ENCODE measurements at regions not wholly inside any gene's neighbourhood (a gene's known extent, or its start where the extent isn't known, plus 50 kb on each side); places are given as distances from the start of the nearest gene placed in this dataset.
A peak's percentile ranks its signal among the peaks of the same experiment; 100 is the strongest.

DNA sequence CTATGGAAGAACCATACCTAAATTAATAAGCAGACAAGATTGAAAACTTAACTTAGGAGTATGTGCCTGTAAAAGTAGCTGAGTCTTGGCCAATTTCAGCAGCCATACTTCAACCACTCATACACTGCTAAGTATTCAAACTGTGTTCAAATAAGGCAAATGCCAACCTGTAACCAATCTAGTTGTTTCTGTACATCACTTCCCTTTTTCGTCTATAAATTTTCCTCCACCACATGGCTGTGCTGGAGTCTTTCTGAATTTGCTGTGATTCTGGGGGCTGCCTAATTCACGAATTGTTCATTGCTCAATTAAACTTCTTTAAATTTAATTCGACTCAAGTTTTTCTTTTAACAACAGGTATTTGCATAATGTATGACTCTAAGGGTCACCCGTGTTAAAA, 184.4 kb downstream of the PLK2 start:
- H3K27me3 ChIP-seq, result no peaks in the 10 kb centered on the region
- no peaks in the 10 kb centered on the region for H3K36me3 ChIP-seq
- no peak overlapping the region for H3K4me3 ChIP-seq
- 82 to 88% (median 84%) methylated on average over 4 of the region's 4 CpGs for WGBS, 5 donors
- intact Hi-C loops (cut with DNase I; ENCODE audit: low total_unique reads), result no loop called here
- H3K9me3 ChIP-seq, result no peaks in the 10 kb centered on the region
- no peaks in the 10 kb centered on the region for H3K4me1 ChIP-seq
- TF ChIP-seq EP300 (IDR thresholded peaks at IDR 0.05) (no peak), POLR2A (IDR thresholded peaks at IDR 0.05) (no peak), POLR2AphosphoS5 (IDR thresholded peaks at IDR 0.05) (no peak)
- TF ChIP-seq, protein P1, sequence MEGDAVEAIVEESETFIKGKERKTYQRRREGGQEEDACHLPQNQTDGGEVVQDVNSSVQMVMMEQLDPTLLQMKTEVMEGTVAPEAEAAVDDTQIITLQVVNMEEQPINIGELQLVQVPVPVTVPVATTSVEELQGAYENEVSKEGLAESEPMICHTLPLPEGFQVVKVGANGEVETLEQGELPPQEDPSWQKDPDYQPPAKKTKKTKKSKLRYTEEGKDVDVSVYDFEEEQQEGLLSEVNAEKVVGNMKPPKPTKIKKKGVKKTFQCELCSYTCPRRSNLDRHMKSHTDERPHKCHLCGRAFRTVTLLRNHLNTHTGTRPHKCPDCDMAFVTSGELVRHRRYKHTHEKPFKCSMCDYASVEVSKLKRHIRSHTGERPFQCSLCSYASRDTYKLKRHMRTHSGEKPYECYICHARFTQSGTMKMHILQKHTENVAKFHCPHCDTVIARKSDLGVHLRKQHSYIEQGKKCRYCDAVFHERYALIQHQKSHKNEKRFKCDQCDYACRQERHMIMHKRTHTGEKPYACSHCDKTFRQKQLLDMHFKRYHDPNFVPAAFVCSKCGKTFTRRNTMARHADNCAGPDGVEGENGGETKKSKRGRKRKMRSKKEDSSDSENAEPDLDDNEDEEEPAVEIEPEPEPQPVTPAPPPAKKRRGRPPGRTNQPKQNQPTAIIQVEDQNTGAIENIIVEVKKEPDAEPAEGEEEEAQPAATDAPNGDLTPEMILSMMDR (IDR thresholded peaks at IDR 0.05), result no peak
- no peak for DNase-seq
- no peak overlapping the region for H3K27ac ChIP-seq

DNA sequence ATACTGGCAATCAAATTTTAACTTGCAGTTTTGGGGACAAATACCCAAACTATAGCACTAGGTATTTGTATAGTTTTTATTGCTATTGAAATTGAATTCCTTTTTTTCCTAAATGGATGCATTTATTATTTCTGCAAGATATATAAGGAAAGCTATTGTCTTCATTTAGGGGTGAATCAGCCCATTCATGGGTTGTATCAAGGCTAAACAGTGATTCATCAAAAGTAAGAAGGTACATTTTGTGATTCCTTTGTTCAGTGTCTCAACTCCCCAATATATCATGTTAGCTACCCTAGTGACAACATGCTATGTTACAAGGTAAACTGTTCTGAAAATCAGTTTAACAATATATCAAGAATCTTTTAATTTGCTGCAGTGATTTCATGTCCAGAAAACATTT, 185.7 kb downstream of the PLK2 start:
- TF ChIP-seq EP300 (IDR thresholded peaks at IDR 0.05), result no peak
- no peak for TF ChIP-seq POLR2AphosphoS5 (IDR thresholded peaks at IDR 0.05)
- no peak for TF ChIP-seq POLR2A (IDR thresholded peaks at IDR 0.05)
- TF ChIP-seq, protein P1 (IDR thresholded peaks at IDR 0.05), result no peak
- Histone ChIP-seq H3K4me1 (no peaks in the 10 kb centered on the region), H3K27me3 (no peaks in the 10 kb centered on the region), H3K27ac (no peak overlapping the region), H3K36me3 (no peaks in the 10 kb centered on the region), H3K4me3 (no peak overlapping the region), H3K9me3 (no peaks in the 10 kb centered on the region)
- no peak for DNase-seq
- intact Hi-C loops (cut with DNase I; ENCODE audit: low total_unique reads), result no loop called here

DNA sequence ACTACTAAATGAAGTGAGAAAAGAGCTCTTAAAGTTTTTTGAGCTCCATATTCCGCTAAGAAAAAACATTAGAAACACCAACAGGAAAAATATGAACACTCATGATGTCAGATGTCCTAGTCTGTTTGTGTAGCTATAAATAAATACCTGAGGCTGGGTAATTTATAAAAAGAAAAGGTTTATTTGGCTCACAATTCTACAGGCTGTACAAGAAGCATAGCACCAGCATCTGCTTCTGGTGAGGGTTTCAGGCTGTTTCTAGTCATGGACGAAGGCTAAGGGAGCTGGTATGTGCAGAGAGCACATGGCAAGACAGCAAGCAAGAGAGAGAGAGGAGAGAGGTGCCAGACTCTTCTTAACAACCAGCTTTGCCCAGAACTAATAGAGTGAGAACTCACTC, 186.2 kb downstream of the PLK2 start:
- DNase-seq, result no peak
- TF ChIP-seq POLR2AphosphoS5 (IDR thresholded peaks at IDR 0.05) (no peak), EP300 (IDR thresholded peaks at IDR 0.05) (no peak), POLR2A (IDR thresholded peaks at IDR 0.05) (no peak)
- TF ChIP-seq, protein P1 (IDR thresholded peaks at IDR 0.05), result no peak
- intact Hi-C loops (cut with DNase I; ENCODE audit: low total_unique reads), result no loop called here
- Histone ChIP-seq H3K4me3 (no peak overlapping the region), H3K27me3 (no peaks in the 10 kb centered on the region), H3K27ac (no peak overlapping the region), H3K36me3 (no peaks in the 10 kb centered on the region), H3K9me3 (no peaks in the 10 kb centered on the region), H3K4me1 (no peaks in the 10 kb centered on the region)
- 53 to 79% (median 72%) methylated on average over 2 of the region's 2 CpGs for WGBS, 5 donors

DNA sequence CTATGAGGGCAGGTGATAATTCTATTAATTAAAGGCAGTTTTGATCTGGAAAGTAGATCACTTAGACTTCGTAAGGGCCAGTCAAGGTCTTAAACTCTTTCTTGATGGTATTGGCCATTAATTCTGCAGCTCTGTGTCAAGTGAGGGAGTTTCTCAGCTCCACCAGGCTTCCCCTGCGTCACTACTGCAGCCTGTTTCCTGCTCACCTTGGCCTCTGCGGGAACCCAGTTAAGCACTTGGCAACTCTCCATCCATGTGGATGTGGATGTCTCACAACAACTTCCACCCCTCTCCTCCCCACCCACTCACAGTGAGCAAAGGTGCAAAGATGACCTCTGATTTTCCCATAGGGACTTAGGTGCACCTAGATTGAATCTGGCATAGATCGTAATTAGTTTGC, 191.6 kb downstream of the PLK2 start:
- Histone ChIP-seq H3K27ac (no peak overlapping the region), H3K27me3 (no peaks in the 10 kb centered on the region), H3K9me3 (no peaks in the 10 kb centered on the region), H3K36me3 (no peaks in the 10 kb centered on the region), H3K4me3 (no peak overlapping the region), H3K4me1 (no peaks in the 10 kb centered on the region)
- TF ChIP-seq EP300 (IDR thresholded peaks at IDR 0.05) (no peak), POLR2AphosphoS5 (IDR thresholded peaks at IDR 0.05) (no peak), POLR2A (IDR thresholded peaks at IDR 0.05) (no peak)
- TF ChIP-seq, protein P1 (IDR thresholded peaks at IDR 0.05), result no peak
- intact Hi-C loops (cut with DNase I; ENCODE audit: low total_unique reads), result no loop called here
- WGBS, 5 donors, result 78 to 85% (median 82%) methylated on average over 4 of the region's 4 CpGs
- DNase-seq, result peak in 1 of 2 donors; percentile 66

DNA sequence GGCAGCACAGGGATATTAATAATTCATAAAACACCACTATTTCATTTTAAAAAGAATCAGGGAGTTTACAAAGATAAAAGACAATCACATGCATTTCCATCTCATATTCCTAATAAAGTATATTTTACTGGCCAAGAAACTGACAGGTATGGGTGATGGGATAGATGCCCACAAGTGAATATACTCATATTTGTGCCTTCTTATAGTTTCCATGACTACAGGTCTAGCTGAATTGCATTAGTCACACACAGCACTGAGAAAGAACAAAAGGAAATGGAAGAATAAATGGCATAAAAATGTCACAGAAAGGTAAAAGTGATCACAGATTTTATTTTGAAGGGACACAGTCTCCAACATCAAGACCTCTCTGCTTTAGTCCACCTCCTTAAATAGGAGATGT, 193.5 kb downstream of the PLK2 start:
- H3K9me3 ChIP-seq, result no peaks in the 10 kb centered on the region
- no peak overlapping the region for H3K4me3 ChIP-seq
- H3K4me1 ChIP-seq, result no peaks in the 10 kb centered on the region
- H3K36me3 ChIP-seq, result no peaks in the 10 kb centered on the region
- no peaks in the 10 kb centered on the region for H3K27me3 ChIP-seq
- no peak for DNase-seq
- H3K27ac ChIP-seq, result no peak overlapping the region
- intact Hi-C loops (cut with DNase I; ENCODE audit: low total_unique reads), result no loop called here
- no peak for TF ChIP-seq EP300 (IDR thresholded peaks at IDR 0.05)

All from stomach (tissue), 8 donors.